ENCODE measurements at regions not wholly inside any gene's neighbourhood (a gene's known extent, or its start where the extent isn't known, plus 50 kb on each side); places are given as distances from the start of the nearest gene placed in this dataset.

- H3K27me3 ChIP-seq: peaks cover 0 to 3% (median 0%) of the 10 kb centered on the region in 9 donors
- H3K4me1 ChIP-seq: no peaks in the 10 kb centered on the region
- no peak for TF ChIP-seq CTCF (IDR thresholded peaks at IDR 0.05)
- TF ChIP-seq POLR2A (IDR thresholded peaks at IDR 0.05): no peak
- H3K36me3 ChIP-seq: no peaks in the 10 kb centered on the region
- intact Hi-C loops (cut with DNase I): no loop called here
- no peak overlapping the region for H3K27ac ChIP-seq
- ATAC-seq (no peak), DNase-seq (no peak)
- H3K9me3 ChIP-seq: no peaks in the 10 kb centered on the region
- no peak overlapping the region for H3K4me3 ChIP-seq
Observed at GRCh38 chr10:109695988-109696387, 227.3 kb downstream of the XPNPEP1 start.

- peaks cover 0 to 12% (median 0%) of the 10 kb centered on the region in 12 donors for H3K9me3 ChIP-seq
- TF ChIP-seq POLR2A (IDR thresholded peaks at IDR 0.05) (no peak), CTCF (IDR thresholded peaks at IDR 0.05) (no peak)
- ATAC-seq: no peak
Observed at GRCh38 chr10:109689785-109690184, 233.5 kb downstream of the XPNPEP1 start.

GRCh38 chr10:109679478-109679877 is 243.8 kb downstream of the XPNPEP1 start:
- Histone ChIP-seq H3K4me3 (no peak overlapping the region), H3K4me1 (no peaks in the 10 kb centered on the region), H3K9me3 (no peaks in the 10 kb centered on the region), H3K27me3 (no peaks in the 10 kb centered on the region), H3K27ac (no peak overlapping the region), H3K36me3 (no peaks in the 10 kb centered on the region)
- DNase-seq: no peak
- no peak for ATAC-seq
- intact Hi-C loops (cut with DNase I): no loop called here
- TF ChIP-seq CTCF (IDR thresholded peaks at IDR 0.05) (no peak), POLR2A (IDR thresholded peaks at IDR 0.05) (no peak)

More at GRCh38 chr10:109689785-109690184, 233.5 kb downstream of the XPNPEP1 start:
- Histone ChIP-seq H3K4me3 (no peak overlapping the region), H3K4me1 (no peaks in the 10 kb centered on the region), H3K27ac (no peak overlapping the region), H3K27me3 (peaks cover 0 to 3% (median 0%) of the 10 kb centered on the region in 9 donors), H3K36me3 (no peaks in the 10 kb centered on the region)
- 0 to 25% (median 15%) methylated on average over 1 of the region's 1 CpG for WGBS, 4 donors
- DNase-seq: no peak
- intact Hi-C loops (cut with DNase I): no loop called here

- no peak for ATAC-seq
- intact Hi-C loops (cut with DNase I): no loop called here
- TF ChIP-seq CTCF (IDR thresholded peaks at IDR 0.05): no peak
- TF ChIP-seq POLR2A (IDR thresholded peaks at IDR 0.05): no peak
- Histone ChIP-seq H3K4me1 (no peaks in the 10 kb centered on the region), H3K27ac (no peak overlapping the region), H3K4me3 (no peak overlapping the region), H3K9me3 (no peaks in the 10 kb centered on the region), H3K36me3 (no peaks in the 10 kb centered on the region), H3K27me3 (no peaks in the 10 kb centered on the region)
- DNase-seq: no peak
- WGBS, 4 donors: 76 to 85% (median 80%) methylated on average over 1 of the region's 1 CpG
Observed at GRCh38 chr10:109678857-109679256, 244.5 kb downstream of the XPNPEP1 start.

All from heart left ventricle (tissue), 16 donors.